NB4 (cell line): ENCODE measurements at regions not wholly inside any gene's neighbourhood (a gene's known extent, or its start where the extent isn't known, plus 50 kb on each side); places are given as distances from the start of the nearest gene placed in this dataset.
A peak's percentile ranks its signal among the peaks of the same experiment; 100 is the strongest.

Experiments used
- DNase-seq: peaks from one replicate; pipeline ENCODE4 v3.0.0; 2010; ENCODE audit warnings: low read depth
- H3K4me3 ChIP-seq: one replicate; pipeline ENCODE4 v1.5.1; 2011; ENCODE audit warnings: mild to moderate bottlenecking, low read depth, low read length, moderate library complexity
- CTCF ChIP-seq: IDR thresholded peaks from one replicate; pipeline ENCODE4 v1.5.1; 2012; ENCODE audit warnings: low read depth, low read length
- MAX ChIP-seq: IDR thresholded peaks from 2 replicates; pipeline ENCODE4 v1.6.1; 2011; ENCODE audit warnings: low read depth, low read length
- MYC ChIP-seq: IDR thresholded peaks from 2 replicates; pipeline ENCODE4 v1.6.1; 2011; ENCODE audit warnings: low read depth, low read length
- POLR2A ChIP-seq: IDR thresholded peaks from 2 replicates; pipeline ENCODE4 v1.6.1; 2011; ENCODE audit warnings: mild to moderate bottlenecking; ENCODE audit not compliant: insufficient read length; ENCODE audit errors: extremely low read depth

GRCh38 chr11:110977661-110978060 lies 265.4 kb upstream of the ARHGAP20 start:
- DNase-seq, result no peak
- TF ChIP-seq MAX, result no peak
- TF ChIP-seq CTCF, result no peak
- no peak for TF ChIP-seq POLR2A
- TF ChIP-seq MYC, result no peak
- H3K4me3 ChIP-seq, result no peak overlapping the region

- no peak for DNase-seq
- TF ChIP-seq MAX (no peak), MYC (no peak), CTCF (no peak), POLR2A (no peak)
- no peak overlapping the region for H3K4me3 ChIP-seq
Observed at GRCh38 chr11:110974731-110975130, 262.5 kb upstream of the ARHGAP20 start.

- DNase-seq, result no peak
- TF ChIP-seq CTCF (no peak), MAX (no peak), MYC (no peak), POLR2A (no peak)
- H3K4me3 ChIP-seq, result no peak overlapping the region
Observed at GRCh38 chr11:110973401-110973980, 261.3 kb upstream of the ARHGAP20 start.

- H3K4me3 ChIP-seq, result no peak overlapping the region
- TF ChIP-seq MAX (no peak), POLR2A (no peak), CTCF (no peak), MYC (no peak)
- DNase-seq, result peak; percentile 74
Observed at GRCh38 chr11:110972640-110973039, 260.4 kb upstream of the ARHGAP20 start.

- TF ChIP-seq POLR2A (no peak), MYC (no peak), CTCF (no peak), MAX (no peak)
- H3K4me3 ChIP-seq, result no peak overlapping the region
Observed at GRCh38 chr11:110972106-110972505, 259.9 kb upstream of the ARHGAP20 start.

More at GRCh38 chr11:110972106-110972505, 259.9 kb upstream of the ARHGAP20 start:
- no peak for DNase-seq
